HPDE6-E6E7 (cell line): ENCODE measurements at regions not wholly inside any gene's neighbourhood (a gene's known extent, or its start where the extent isn't known, plus 50 kb on each side); places are given as distances from the start of the nearest gene placed in this dataset.
"Not testable (repeated sequence)": the region's sequence is repeated elsewhere in the genome, so short reads cannot be mapped to it uniquely, and the experiment has no call there.

Experiments used
- DNase-seq: peaks from one replicate; pipeline ENCODE4 v3.0.0; 2011; ENCODE audit warnings: missing footprints; ENCODE audit errors: extremely low spot score

DNA sequence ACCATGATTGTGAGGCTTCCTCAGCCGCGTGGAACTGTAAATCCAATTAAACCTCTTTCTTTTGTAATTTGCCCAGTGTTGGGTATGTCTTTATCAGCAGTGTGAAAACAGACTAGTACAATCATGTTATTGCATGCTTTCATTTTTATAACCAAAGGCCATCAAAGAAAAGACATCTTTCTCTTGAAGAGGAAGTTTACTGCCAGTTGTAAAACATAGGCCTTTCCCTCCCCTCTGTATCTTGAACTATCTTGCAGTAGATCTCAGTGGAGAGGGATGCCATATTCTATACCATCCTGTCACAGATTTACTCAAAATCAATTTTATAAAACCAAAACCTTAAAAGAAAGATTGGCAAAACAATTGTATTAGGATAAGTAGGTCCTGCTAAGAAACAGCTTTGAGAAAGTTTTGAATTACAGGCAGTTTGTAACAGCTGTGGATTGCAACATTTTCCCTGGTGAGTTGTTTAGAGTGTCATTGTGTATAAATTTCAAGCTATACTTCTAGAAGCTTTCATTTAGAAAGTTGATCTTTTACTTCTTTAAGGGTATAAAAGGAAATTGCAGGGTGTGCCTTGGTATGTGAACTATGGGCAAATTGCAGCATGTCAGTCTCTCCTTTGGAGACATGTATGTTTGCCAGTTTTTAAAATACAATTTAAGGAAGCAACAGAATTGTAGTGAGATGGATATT, 128.0 kb downstream of the ATP23 start:
- no peak for DNase-seq

- DNase-seq = no peak
Measured at GRCh38 chr12:58071994-58072393, 130.6 kb downstream of the ATP23 start.

- DNase-seq = no peak
Measured at GRCh38 chr12:58074259-58074658, 132.9 kb downstream of the ATP23 start.

DNA sequence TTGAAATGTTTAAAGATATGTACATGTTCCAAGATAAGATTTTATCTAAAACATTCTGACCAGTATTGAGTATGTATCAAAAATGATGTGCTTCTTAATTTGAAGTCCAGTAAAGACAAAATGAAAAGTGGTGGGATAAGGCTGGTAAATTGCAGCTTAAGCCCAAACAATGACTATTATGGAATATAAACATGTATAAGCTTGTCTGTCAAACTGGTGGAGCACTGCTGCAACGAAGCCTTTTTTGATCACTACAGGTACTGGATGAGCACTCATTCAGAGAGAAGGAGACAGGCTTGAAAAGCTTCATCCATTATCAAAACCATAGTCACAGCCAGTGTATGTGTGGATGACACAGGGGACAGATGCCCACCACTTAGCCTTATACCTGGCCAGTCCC, 138.4 kb downstream of the ATP23 start:
- DNase-seq = no peak

DNA sequence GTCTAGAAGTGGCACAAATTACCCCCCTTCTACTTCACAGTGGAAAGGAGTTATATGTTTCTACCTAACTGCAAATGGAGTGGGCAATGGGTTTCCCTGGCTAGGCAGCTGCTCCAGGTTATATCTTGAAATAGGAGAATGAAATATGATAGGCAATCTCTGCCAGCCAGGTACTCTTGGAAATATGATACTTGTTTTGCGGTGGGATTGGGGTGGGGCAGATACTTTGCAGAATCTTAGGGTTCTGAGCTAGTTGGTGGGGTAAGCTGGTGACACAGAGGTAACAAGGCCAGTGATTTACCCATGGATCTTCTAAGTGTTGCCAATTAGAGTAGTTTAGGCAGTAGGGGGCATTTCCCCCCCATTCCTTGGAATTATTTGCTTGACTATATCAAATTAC, 140.1 kb downstream of the ATP23 start:
- peak; percentile 14 for DNase-seq

- DNase-seq = no peak
Measured at GRCh38 chr12:58082996-58083395, 141.6 kb downstream of the ATP23 start.

- DNase-seq = no peak
Measured at GRCh38 chr12:58086006-58086405, 144.6 kb downstream of the ATP23 start.

- no peak for DNase-seq
Measured at GRCh38 chr12:58086930-58087329, 145.6 kb downstream of the ATP23 start.

- DNase-seq = no peak
Measured at GRCh38 chr12:58087423-58088127, 146.2 kb downstream of the ATP23 start.

DNA sequence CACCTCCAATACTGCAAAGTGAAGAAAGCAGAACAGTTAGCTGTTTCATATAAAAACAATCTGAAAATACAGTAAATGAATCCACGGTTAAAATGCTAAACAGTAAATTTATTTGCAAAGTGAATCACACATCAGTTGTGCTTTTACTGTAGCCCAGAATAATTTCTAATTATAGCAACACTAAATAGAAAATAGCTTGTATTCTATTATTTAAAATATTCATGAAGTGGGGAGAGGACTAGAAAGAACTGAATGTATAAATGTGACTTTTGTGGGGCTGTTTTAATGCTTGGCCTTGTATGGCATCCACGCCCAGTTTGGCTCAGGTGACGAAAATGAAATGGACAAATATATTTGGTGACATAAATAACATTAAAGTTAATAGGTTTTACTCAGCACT, 148.2 kb downstream of the ATP23 start:
- no peak for DNase-seq

- DNase-seq = no peak
Measured at GRCh38 chr12:58090685-58091084, 149.3 kb downstream of the ATP23 start.

- no peak for DNase-seq
Measured at GRCh38 chr12:58095002-58095401, 153.6 kb downstream of the ATP23 start.

GRCh38 chr12:58097741-58098140, 156.4 kb downstream of the ATP23 start:
- DNase-seq = no peak

DNA sequence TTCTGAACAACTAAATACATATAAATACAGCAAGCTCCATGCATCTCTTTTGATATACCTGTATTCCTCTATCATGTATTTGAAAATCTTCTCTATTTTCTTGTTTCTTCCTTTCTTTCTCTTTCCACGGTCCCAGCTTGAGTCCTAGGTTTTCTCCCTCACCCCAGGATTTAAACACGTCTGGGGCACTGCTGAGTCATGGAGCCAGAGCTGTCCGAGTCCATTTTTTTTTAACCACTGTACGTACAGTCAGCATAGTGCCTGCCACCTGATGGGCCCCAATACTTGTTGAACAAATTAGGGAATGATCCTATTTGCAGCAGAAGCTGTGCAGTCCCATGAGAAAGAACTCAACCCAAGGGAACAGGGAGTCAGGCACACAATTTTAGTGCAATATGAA, 158.1 kb downstream of the ATP23 start:
- DNase-seq = no peak

GRCh38 chr12:58104351-58104755, 163.0 kb downstream of the ATP23 start:
- no peak for DNase-seq

- DNase-seq = peak; percentile 7
Measured at GRCh38 chr12:58105225-58106119, 164.1 kb downstream of the ATP23 start.

GRCh38 chr12:58106195-58106594, 164.8 kb downstream of the ATP23 start:
- DNase-seq = no peak

- no peak for DNase-seq
Measured at GRCh38 chr12:58117201-58117600, 175.8 kb downstream of the ATP23 start.

DNA sequence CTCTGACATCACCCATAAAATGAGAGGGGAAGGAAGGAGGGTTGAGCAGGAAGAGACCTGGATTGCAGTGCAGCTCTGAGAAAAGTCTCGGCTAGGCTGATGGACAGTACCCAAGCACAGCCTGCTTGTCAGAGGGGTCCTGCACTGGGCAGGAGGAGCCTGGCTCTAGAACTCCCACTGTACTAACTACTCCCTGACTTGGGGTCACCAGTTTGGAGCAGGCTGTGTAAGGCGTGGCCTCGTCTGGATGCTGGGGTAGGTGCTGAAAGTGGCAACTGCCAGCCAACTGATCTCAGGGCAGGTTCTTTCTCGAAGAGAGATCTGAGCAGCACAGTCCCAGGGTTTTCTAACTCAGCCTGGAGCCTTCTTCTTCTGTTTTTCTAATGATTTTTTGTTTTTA, 176.3 kb downstream of the ATP23 start:
- DNase-seq = no peak

GRCh38 chr12:58125761-58126160, 184.4 kb downstream of the ATP23 start:
- not testable (repeated sequence) for DNase-seq

DNA sequence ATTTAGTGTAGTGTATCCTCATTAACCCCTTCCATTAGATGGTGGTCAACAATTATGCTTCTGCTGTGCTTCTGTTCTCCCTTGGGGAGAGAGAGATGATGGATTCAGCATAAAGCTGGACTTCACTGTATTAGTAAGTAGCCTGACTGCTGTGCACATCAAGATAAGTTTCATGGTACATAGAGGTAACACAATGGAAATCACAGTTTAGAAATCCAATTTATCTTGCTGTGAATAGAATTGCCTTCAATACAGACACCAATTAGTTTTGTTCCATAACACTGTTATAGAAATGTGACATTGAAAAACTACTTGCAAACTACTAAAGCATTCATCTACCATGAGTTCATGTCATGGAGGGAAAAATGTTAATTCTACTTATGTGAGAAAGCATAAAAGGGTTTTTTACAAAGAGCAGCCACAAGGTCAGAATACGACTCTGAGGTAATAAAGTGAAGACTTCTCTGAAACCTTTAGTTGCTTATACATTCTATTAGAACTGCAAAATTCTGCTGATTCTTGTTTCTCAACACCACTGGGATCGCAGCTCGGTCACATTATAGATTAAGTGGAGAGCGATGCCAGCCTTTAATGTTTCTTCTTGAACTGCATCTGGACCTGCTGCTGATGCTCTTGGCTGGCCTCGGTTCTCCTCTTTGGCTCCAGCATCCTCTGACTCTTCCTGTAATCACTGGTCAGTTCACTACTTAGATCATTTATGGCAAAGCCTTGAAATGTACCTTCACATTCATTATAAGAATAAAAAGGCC, 190.8 kb downstream of the ATP23 start:
- no peak for DNase-seq

DNA sequence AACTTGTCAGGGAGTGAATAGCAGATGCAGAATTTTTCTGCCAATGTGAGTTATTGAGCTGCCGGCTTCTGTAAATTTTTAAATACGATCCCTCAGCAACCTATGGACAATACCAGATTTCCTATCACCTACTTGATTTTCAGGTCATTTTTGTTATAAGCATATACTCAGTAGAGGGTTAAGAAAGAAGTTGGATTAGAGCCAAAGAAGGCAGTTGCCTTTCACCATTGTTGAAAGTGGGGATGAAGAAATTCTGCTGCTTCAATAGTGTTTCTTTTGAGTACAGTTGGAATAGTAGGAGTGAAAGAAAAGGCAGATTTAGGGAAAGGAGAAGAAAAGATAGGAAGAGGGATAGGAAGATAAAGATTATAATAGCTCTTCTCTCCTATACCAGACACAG, 197.1 kb downstream of the ATP23 start:
- DNase-seq = no peak
